Natural killer cell treated with Interleukin-12 subunit alpha and Interleukin-12 subunit beta and Interleukin-15 and Interleukin-18, amount 100 ng/mL, for 72 hours (primary cell): ENCODE measurements at regions not wholly inside any gene's neighbourhood (a gene's known extent, or its start where the extent isn't known, plus 50 kb on each side); places are given as distances from the start of the nearest gene placed in this dataset.

Experiments used
- ATAC-seq, 2 donors: fragments of 150-1000 bp; cut with Tn5 transposase in 1 of 2; sonication (Bioruptor Pico), chemical (Tn5 transposase) in 1 of 2; 2 replicates each; pipeline ENCODE4 v1.10.0; 2021
- DNase-seq: peaks from one replicate; pipeline ENCODE4 v3.0.0; 2022; ENCODE audit warnings: low spot score
- H3K27ac Mint-ChIP-seq, 2 donors: 1 replicate in 1 of 2; 2 replicates in 1 of 2; pipeline ENCODE4 v1.8.0; 2022; ENCODE audit warnings: mixed read lengths in 2 of 2, mild to moderate bottlenecking in 1 of 2, moderate library complexity in 1 of 2
- H3K27me3 Mint-ChIP-seq, 2 donors: 1 replicate in 1 of 2; 2 replicates in 1 of 2; pipeline ENCODE4 v1.8.0; 2022; ENCODE audit warnings: mixed read lengths in 2 of 2
- H3K36me3 Mint-ChIP-seq: one replicate; pipeline ENCODE4 v1.8.0; 2022; ENCODE audit warnings: mixed read lengths
- H3K4me1 Mint-ChIP-seq, 2 donors: 1 replicate in 1 of 2; 2 replicates in 1 of 2; pipeline ENCODE4 v1.8.0; 2022; ENCODE audit warnings: low read depth in 2 of 2, mixed read lengths in 2 of 2, mild to moderate bottlenecking in 1 of 2
- H3K4me3 Mint-ChIP-seq: one replicate; pipeline ENCODE4 v1.8.0; 2022; ENCODE audit warnings: mixed read lengths
- H3K9me3 Mint-ChIP-seq: 2 replicates; pipeline ENCODE4 v1.8.0; 2022; ENCODE audit warnings: mixed read lengths

- Mint-ChIP-seq H3K4me1 (no peaks in the 10 kb centered on the region), H3K27me3 (no peaks in the 10 kb centered on the region), H3K27ac (no peak overlapping the region), H3K4me3 (no peak overlapping the region), H3K36me3 (no peaks in the 10 kb centered on the region), H3K9me3 (peaks cover under 1% of the 10 kb centered on the region)
- DNase-seq (no peak), ATAC-seq (no peak)
Observed at GRCh38 chr3:99473321-99473751, 165.1 kb upstream of the COL8A1 start.

GRCh38 chr3:99472385-99472784 lies 166.0 kb upstream of the COL8A1 start:
- H3K4me1 Mint-ChIP-seq, result no peaks in the 10 kb centered on the region
- ATAC-seq (no peak), DNase-seq (no peak)
- H3K4me3 Mint-ChIP-seq, result no peak overlapping the region
- no peak overlapping the region for H3K27ac Mint-ChIP-seq
- peaks cover 5% of the 10 kb centered on the region for H3K9me3 Mint-ChIP-seq
- H3K27me3 Mint-ChIP-seq, result no peaks in the 10 kb centered on the region
- H3K36me3 Mint-ChIP-seq, result no peaks in the 10 kb centered on the region

- Mint-ChIP-seq H3K9me3 (peaks cover 8% of the 10 kb centered on the region), H3K4me1 (no peaks in the 10 kb centered on the region), H3K27ac (no peak overlapping the region), H3K4me3 (no peak overlapping the region), H3K27me3 (no peaks in the 10 kb centered on the region), H3K36me3 (no peaks in the 10 kb centered on the region)
- DNase-seq (no peak), ATAC-seq (no peak)
Observed at GRCh38 chr3:99471353-99472323, 166.8 kb upstream of the COL8A1 start.

- DNase-seq, result no peak
- H3K27me3 Mint-ChIP-seq, result no peaks in the 10 kb centered on the region
- no peaks in the 10 kb centered on the region for H3K36me3 Mint-ChIP-seq
- no peak for ATAC-seq
- no peak overlapping the region for H3K27ac Mint-ChIP-seq
- H3K4me1 Mint-ChIP-seq, result no peaks in the 10 kb centered on the region
- no peak overlapping the region for H3K4me3 Mint-ChIP-seq
- peaks cover 8% of the 10 kb centered on the region for H3K9me3 Mint-ChIP-seq
Observed at GRCh38 chr3:99470841-99471240, 167.6 kb upstream of the COL8A1 start.

GRCh38 chr3:99468918-99469317 lies 169.5 kb upstream of the COL8A1 start:
- Mint-ChIP-seq H3K27me3 (no peaks in the 10 kb centered on the region), H3K9me3 (peaks cover 8% of the 10 kb centered on the region), H3K36me3 (no peaks in the 10 kb centered on the region), H3K27ac (no peak overlapping the region), H3K4me3 (no peak overlapping the region), H3K4me1 (no peaks in the 10 kb centered on the region)
- DNase-seq, result no peak
- no peak for ATAC-seq

- ATAC-seq, result no peak
- DNase-seq, result no peak
- Mint-ChIP-seq H3K27me3 (no peaks in the 10 kb centered on the region), H3K4me1 (no peaks in the 10 kb centered on the region), H3K27ac (no peak overlapping the region), H3K9me3 (peaks cover 8% of the 10 kb centered on the region), H3K4me3 (no peak overlapping the region), H3K36me3 (no peaks in the 10 kb centered on the region)
Observed at GRCh38 chr3:99467420-99467819, 171.0 kb upstream of the COL8A1 start.

- peaks cover 8% of the 10 kb centered on the region for H3K9me3 Mint-ChIP-seq
- H3K4me3 Mint-ChIP-seq, result no peak overlapping the region
- no peak overlapping the region for H3K27ac Mint-ChIP-seq
- no peaks in the 10 kb centered on the region for H3K4me1 Mint-ChIP-seq
- DNase-seq (no peak), ATAC-seq (no peak)
- H3K36me3 Mint-ChIP-seq, result no peaks in the 10 kb centered on the region
- H3K27me3 Mint-ChIP-seq, result no peaks in the 10 kb centered on the region
Observed at GRCh38 chr3:99466331-99466730, 172.1 kb upstream of the COL8A1 start.

GRCh38 chr3:99458013-99458412 lies 180.4 kb upstream of the COL8A1 start:
- H3K4me1 Mint-ChIP-seq, result no peaks in the 10 kb centered on the region
- H3K27me3 Mint-ChIP-seq, result no peaks in the 10 kb centered on the region
- no peaks in the 10 kb centered on the region for H3K36me3 Mint-ChIP-seq

GRCh38 chr3:99442599-99442998 lies 195.8 kb upstream of the COL8A1 start:
- Mint-ChIP-seq H3K36me3 (peaks cover 5% of the 10 kb centered on the region), H3K27me3 (no peaks in the 10 kb centered on the region), H3K27ac (no peak overlapping the region), H3K4me1 (no peaks in the 10 kb centered on the region), H3K9me3 (peaks cover 16% of the 10 kb centered on the region), H3K4me3 (no peak overlapping the region)
- DNase-seq (no peak), ATAC-seq (no peak)

More at GRCh38 chr3:99458013-99458412, 180.4 kb upstream of the COL8A1 start:
- Mint-ChIP-seq H3K9me3 (peaks cover 14% of the 10 kb centered on the region), H3K4me3 (no peak overlapping the region), H3K27ac (no peak overlapping the region)
- no peak for ATAC-seq
- no peak for DNase-seq

GRCh38 chr3:99439892-99440291 lies 198.5 kb upstream of the COL8A1 start:
- no peak for ATAC-seq
- no peaks in the 10 kb centered on the region for H3K27me3 Mint-ChIP-seq
- H3K4me1 Mint-ChIP-seq, result no peaks in the 10 kb centered on the region
- H3K36me3 Mint-ChIP-seq, result peaks cover 5% of the 10 kb centered on the region
- no peak overlapping the region for H3K4me3 Mint-ChIP-seq
- no peak overlapping the region for H3K27ac Mint-ChIP-seq
- DNase-seq, result no peak
- H3K9me3 Mint-ChIP-seq, result peaks cover 17% of the 10 kb centered on the region

- Mint-ChIP-seq H3K27ac (no peak overlapping the region), H3K4me3 (no peak overlapping the region), H3K27me3 (no peaks in the 10 kb centered on the region), H3K9me3 (peaks cover 7% of the 10 kb centered on the region), H3K36me3 (no peaks in the 10 kb centered on the region), H3K4me1 (no peaks in the 10 kb centered on the region)
- ATAC-seq, result no peak
- no peak for DNase-seq
Observed at GRCh38 chr3:99434190-99434589, 204.2 kb upstream of the COL8A1 start.

- DNase-seq (no peak), ATAC-seq (no peak)
- Mint-ChIP-seq H3K27me3 (no peaks in the 10 kb centered on the region), H3K27ac (no peak overlapping the region), H3K4me3 (no peak overlapping the region), H3K4me1 (no peaks in the 10 kb centered on the region), H3K9me3 (peaks cover 3% of the 10 kb centered on the region), H3K36me3 (no peaks in the 10 kb centered on the region)
Observed at GRCh38 chr3:99430348-99431134, 207.9 kb upstream of the COL8A1 start.

GRCh38 chr3:99429502-99429901 lies 208.9 kb upstream of the COL8A1 start:
- DNase-seq, result no peak
- Mint-ChIP-seq H3K4me1 (no peaks in the 10 kb centered on the region), H3K4me3 (no peak overlapping the region), H3K36me3 (no peaks in the 10 kb centered on the region), H3K9me3 (no peaks in the 10 kb centered on the region), H3K27me3 (no peaks in the 10 kb centered on the region), H3K27ac (no peak overlapping the region)
- no peak for ATAC-seq

- DNase-seq (no peak), ATAC-seq (no peak)
- Mint-ChIP-seq H3K36me3 (no peaks in the 10 kb centered on the region), H3K9me3 (peaks cover 8% of the 10 kb centered on the region), H3K27me3 (no peaks in the 10 kb centered on the region), H3K4me1 (no peaks in the 10 kb centered on the region), H3K27ac (no peak overlapping the region), H3K4me3 (no peak overlapping the region)
Observed at GRCh38 chr3:99425930-99426329, 212.5 kb upstream of the COL8A1 start.
